Upper lobe of left lung (tissue), 6 donors: ENCODE measurements at regions not wholly inside any gene's neighbourhood (a gene's known extent, or its start where the extent isn't known, plus 50 kb on each side); places are given as distances from the start of the nearest gene placed in this dataset.

ENCODE experiments used
- ATAC-seq, 2 donors: fragments of 200-7000 bp; cut with Tn5 transposase; one replicate each; pipeline ENCODE4 v1.9.1; 2022; ENCODE audit warnings: mild to moderate bottlenecking in 2 of 2, moderate library complexity in 2 of 2; ENCODE audit not compliant: low FRiP score in 2 of 2
- DNase-seq, 2 donors: peaks; one replicate each; pipeline ENCODE4 v3.0.0-alpha.2; 2019 to 2020
- H3K27ac ChIP-seq, 4 donors: fragments of 200-600 bp; sonication (generic); one replicate each; pipeline ENCODE4 v1.5.1; 2016 to 2019
- H3K27me3 ChIP-seq, 4 donors: fragments of 200-600 bp; sonication (generic); one replicate each; pipeline ENCODE4 v1.5.1; 2017 to 2019
- H3K36me3 ChIP-seq, 4 donors: fragments of 200-600 bp; sonication (generic); one replicate each; pipeline ENCODE4 v1.5.1; 2016 to 2019
- H3K4me1 ChIP-seq, 4 donors: fragments of 200-600 bp; sonication (generic); one replicate each; pipeline ENCODE4 v1.5.1; 2018 to 2019
- H3K4me3 ChIP-seq, 4 donors: fragments of 200-600 bp; sonication (generic); one replicate each; pipeline ENCODE4 v1.5.1; 2017 to 2019; ENCODE audit warnings: mild to moderate bottlenecking in 2 of 4, moderate library complexity in 1 of 4
- H3K9me3 ChIP-seq, 4 donors: fragments of 200-600 bp; sonication (generic); one replicate each; pipeline ENCODE4 v1.5.1; 2018 to 2019
- CTCF ChIP-seq, 6 experiments: fragments of 450-650 bp in 4 of 6; fragments of 200-600 bp in 2 of 6; sonication (generic) in 2 of 6; IDR thresholded peaks; one replicate each; pipeline ENCODE4 v1.5.1; 2016 to 2019; ENCODE audit warnings: antibody characterized with exemption in 6 of 6
- EP300 ChIP-seq, 4 donors: sonication (generic); formaldehyde crosslinking; IDR thresholded peaks; one replicate each; pipeline ENCODE4 v1.5.1; 2017; ENCODE audit warnings: antibody characterized with exemption in 4 of 4, control low read depth in 2 of 4
- POLR2A ChIP-seq, 4 donors: fragments of 450-650 bp; IDR thresholded peaks; one replicate each; pipeline ENCODE4 v1.5.1; 2016 to 2017; ENCODE audit warnings: antibody characterized with exemption in 4 of 4, mild to moderate bottlenecking in 2 of 4
- POLR2AphosphoS5 ChIP-seq, 2 donors: sonication (generic); formaldehyde crosslinking; IDR thresholded peaks; one replicate each; pipeline ENCODE4 v1.5.1; 2017; ENCODE audit warnings: antibody characterized with exemption in 2 of 2
- WGBS, 2 donors: methylation state at CpG; one replicate each; pipeline ENCODE4 v1.1.5; 2017 to 2018; 5-methylcytosine and 5-hydroxymethylcytosine counted together
- donor health status: DM: no; HTN: no; CAD: no; lungs with moderate emphysema.
- donor health status: DM: no; HTN: yes; CAD: no; lungs with severe emphysema.

- H3K27me3 ChIP-seq, result no peaks in the 10 kb centered on the region
- no peak for TF ChIP-seq POLR2A (IDR thresholded peaks at IDR 0.05)
- no peak for TF ChIP-seq POLR2AphosphoS5 (IDR thresholded peaks at IDR 0.05)
- no peak for TF ChIP-seq EP300 (IDR thresholded peaks at IDR 0.05)
- no peak for TF ChIP-seq CTCF (IDR thresholded peaks at IDR 0.05)
- DNase-seq (no peak), ATAC-seq (no peak)
- 93 to 99% methylated on average over 8 of the region's 8 CpGs for WGBS, 2 donors
- H3K4me1 ChIP-seq, result peaks cover 0 to 3% (median 0%) of the 10 kb centered on the region in 4 donors
- no peak overlapping the region for H3K4me3 ChIP-seq
- no peaks in the 10 kb centered on the region for H3K36me3 ChIP-seq
- no peak overlapping the region for H3K27ac ChIP-seq
- H3K9me3 ChIP-seq, result no peaks in the 10 kb centered on the region
Observed at GRCh38 chr3:194977356-194977755, 291.7 kb downstream of the FAM43A start.

GRCh38 chr3:194979173-194979572 is 291.8 kb downstream of the XXYLT1 start:
- Histone ChIP-seq H3K4me3 (no peak overlapping the region), H3K27ac (no peak overlapping the region), H3K4me1 (peaks cover 0 to 3% (median under 1%) of the 10 kb centered on the region in 4 donors), H3K36me3 (no peaks in the 10 kb centered on the region), H3K27me3 (no peaks in the 10 kb centered on the region), H3K9me3 (no peaks in the 10 kb centered on the region)
- TF ChIP-seq POLR2A (IDR thresholded peaks at IDR 0.05) (no peak), EP300 (IDR thresholded peaks at IDR 0.05) (no peak), POLR2AphosphoS5 (IDR thresholded peaks at IDR 0.05) (no peak), CTCF (IDR thresholded peaks at IDR 0.05) (no peak)
- no peak for ATAC-seq
- no peak for DNase-seq
- 80 to 90% methylated on average over 6 of the region's 6 CpGs for WGBS, 2 donors

GRCh38 chr3:194982472-194982871 is 288.5 kb downstream of the XXYLT1 start:
- DNase-seq (no peak), ATAC-seq (no peak)
- TF ChIP-seq POLR2A (IDR thresholded peaks at IDR 0.05) (no peak), CTCF (IDR thresholded peaks at IDR 0.05) (no peak), POLR2AphosphoS5 (IDR thresholded peaks at IDR 0.05) (no peak), EP300 (IDR thresholded peaks at IDR 0.05) (no peak)
- H3K27me3 ChIP-seq, result no peaks in the 10 kb centered on the region
- H3K9me3 ChIP-seq, result no peaks in the 10 kb centered on the region
- peaks cover 9 to 16% (median 14%) of the 10 kb centered on the region in 4 donors for H3K4me1 ChIP-seq
- no peaks in the 10 kb centered on the region for H3K36me3 ChIP-seq
- 89 to 95% methylated on average over 3 of the region's 3 CpGs for WGBS, 2 donors
- no peak overlapping the region for H3K4me3 ChIP-seq
- H3K27ac ChIP-seq, result no peak overlapping the region

GRCh38 chr3:194983121-194983520 is 287.8 kb downstream of the XXYLT1 start:
- no peaks in the 10 kb centered on the region for H3K36me3 ChIP-seq
- H3K4me3 ChIP-seq, result no peak overlapping the region
- H3K4me1 ChIP-seq, result peaks cover 9 to 16% (median 14%) of the 10 kb centered on the region in 4 donors
- WGBS, 2 donors, result 58 to 88% methylated on average over 2 of the region's 2 CpGs
- no peaks in the 10 kb centered on the region for H3K9me3 ChIP-seq
- DNase-seq (no peak), ATAC-seq (no peak)
- no peak for TF ChIP-seq POLR2A (IDR thresholded peaks at IDR 0.05)
- no peak for TF ChIP-seq POLR2AphosphoS5 (IDR thresholded peaks at IDR 0.05)
- no peak for TF ChIP-seq CTCF (IDR thresholded peaks at IDR 0.05)
- no peak for TF ChIP-seq EP300 (IDR thresholded peaks at IDR 0.05)
- no peak overlapping the region for H3K27ac ChIP-seq
- H3K27me3 ChIP-seq, result no peaks in the 10 kb centered on the region

GRCh38 chr3:194983620-194984019 is 287.3 kb downstream of the XXYLT1 start:
- no peak for TF ChIP-seq POLR2A (IDR thresholded peaks at IDR 0.05)
- TF ChIP-seq POLR2AphosphoS5 (IDR thresholded peaks at IDR 0.05), result no peak
- TF ChIP-seq CTCF (IDR thresholded peaks at IDR 0.05), result no peak
- TF ChIP-seq EP300 (IDR thresholded peaks at IDR 0.05), result no peak

More at GRCh38 chr3:194983620-194984019, 287.3 kb downstream of the XXYLT1 start:
- Histone ChIP-seq H3K27me3 (no peaks in the 10 kb centered on the region), H3K9me3 (no peaks in the 10 kb centered on the region), H3K27ac (no peak overlapping the region), H3K4me1 (peaks cover 9 to 16% (median 14%) of the 10 kb centered on the region in 4 donors), H3K36me3 (no peaks in the 10 kb centered on the region), H3K4me3 (no peak overlapping the region)
- ATAC-seq (no peak), DNase-seq (no peak)
- WGBS, 2 donors, result 92 to 93% methylated on average over 2 of the region's 2 CpGs
